Gastroesophageal sphincter (tissue), 4 donors: ENCODE measurements at regions not wholly inside any gene's neighbourhood (a gene's known extent, or its start where the extent isn't known, plus 50 kb on each side); places are given as distances from the start of the nearest gene placed in this dataset.
"Not testable (repeated sequence)": the region's sequence is repeated elsewhere in the genome, so short reads cannot be mapped to it uniquely, and the experiment has no call there.

Experiments used
- ATAC-seq: fragments of 150-250 bp; one replicate; pipeline ENCODE4 v1.9.1; 2016; ENCODE audit warnings: mild to moderate bottlenecking, moderate library complexity
- H3K27ac ChIP-seq, 4 donors: fragments of 200-600 bp; sonication (generic) in 3 of 4; 1 replicate in 3 of 4; 2 replicates in 1 of 4; pipeline ENCODE4 v1.5.1; 2016 to 2019
- H3K27me3 ChIP-seq: fragments of 200-600 bp; sonication (generic); one replicate; pipeline ENCODE4 v1.5.1; 2019
- H3K36me3 ChIP-seq, 2 donors: fragments of 200-600 bp; sonication (generic); one replicate each; pipeline ENCODE4 v1.5.1; 2019; ENCODE audit warnings: control low read depth in 1 of 2
- H3K4me1 ChIP-seq, 3 donors: fragments of 200-600 bp; sonication (generic); 1 replicate in 2 of 3; 2 replicates in 1 of 3; pipeline ENCODE4 v1.5.1; 2016 to 2019; ENCODE audit warnings: control low read depth in 2 of 3
- H3K4me3 ChIP-seq, 2 donors: fragments of 200-600 bp; sonication (generic); one replicate each; pipeline ENCODE4 v1.5.1; 2019; ENCODE audit warnings: mild to moderate bottlenecking in 1 of 2, moderate library complexity in 1 of 2
- H3K9me3 ChIP-seq, 3 donors: fragments of 200-600 bp; sonication (generic); one replicate each; pipeline ENCODE4 v1.5.1; 2017 to 2019; ENCODE audit warnings: control low read depth in 2 of 3
- EP300 ChIP-seq: sonication (generic); formaldehyde crosslinking; IDR thresholded peaks from one replicate; pipeline ENCODE4 v1.6.1; 2017; ENCODE audit warnings: antibody characterized with exemption, mild to moderate bottlenecking
- POLR2A ChIP-seq, 2 donors: fragments of 450-650 bp; IDR thresholded peaks; one replicate each; pipeline ENCODE4 v1.6.1; 2017; ENCODE audit warnings: antibody characterized with exemption in 2 of 2, mild to moderate bottlenecking in 2 of 2, moderate library complexity in 1 of 2
- POLR2AphosphoS5 ChIP-seq: sonication (generic); formaldehyde crosslinking; IDR thresholded peaks from one replicate; pipeline ENCODE4 v1.6.1; 2017; ENCODE audit warnings: antibody characterized with exemption
- WGBS, 2 donors: methylation state at CpG; one replicate each; pipeline ENCODE4 v1.1.5; 2018; ENCODE audit warnings: low coverage in 1 of 2; 5-methylcytosine and 5-hydroxymethylcytosine counted together
- TF ChIP-seq, protein P1 (sequence below), 4 experiments: fragments of 200-600 bp in 2 of 4; fragments of 450-650 bp in 2 of 4; sonication (generic) in 1 of 4; IDR thresholded peaks; one replicate each; pipeline ENCODE4 v1.5.1; 2017 to 2019; ENCODE audit warnings: antibody characterized with exemption in 4 of 4, mild to moderate bottlenecking in 2 of 4, moderate library complexity in 2 of 4

DNA sequence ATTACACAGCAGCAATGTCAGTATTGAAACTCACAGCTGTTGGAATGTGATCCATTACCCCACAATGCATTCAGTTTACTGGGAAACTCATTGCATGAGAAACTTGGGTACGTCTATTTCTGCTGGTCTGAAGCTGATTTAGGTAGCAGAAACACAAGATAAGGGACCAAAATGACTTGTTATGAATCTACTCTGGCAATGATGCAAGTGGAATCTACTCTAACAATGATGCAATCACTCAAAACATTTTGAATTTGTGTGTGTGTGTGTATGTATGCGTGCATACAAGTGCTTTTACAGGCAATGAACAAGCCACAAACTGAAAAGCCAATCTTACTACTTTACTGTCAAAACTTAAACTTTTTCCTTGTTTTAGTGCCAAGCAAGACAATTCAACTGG is 406.7 kb downstream of the ADCYAP1 start:
- TF ChIP-seq POLR2A (IDR thresholded peaks at IDR 0.05) (no peak), EP300 (no peak), POLR2AphosphoS5 (no peak)
- TF ChIP-seq, protein P1, sequence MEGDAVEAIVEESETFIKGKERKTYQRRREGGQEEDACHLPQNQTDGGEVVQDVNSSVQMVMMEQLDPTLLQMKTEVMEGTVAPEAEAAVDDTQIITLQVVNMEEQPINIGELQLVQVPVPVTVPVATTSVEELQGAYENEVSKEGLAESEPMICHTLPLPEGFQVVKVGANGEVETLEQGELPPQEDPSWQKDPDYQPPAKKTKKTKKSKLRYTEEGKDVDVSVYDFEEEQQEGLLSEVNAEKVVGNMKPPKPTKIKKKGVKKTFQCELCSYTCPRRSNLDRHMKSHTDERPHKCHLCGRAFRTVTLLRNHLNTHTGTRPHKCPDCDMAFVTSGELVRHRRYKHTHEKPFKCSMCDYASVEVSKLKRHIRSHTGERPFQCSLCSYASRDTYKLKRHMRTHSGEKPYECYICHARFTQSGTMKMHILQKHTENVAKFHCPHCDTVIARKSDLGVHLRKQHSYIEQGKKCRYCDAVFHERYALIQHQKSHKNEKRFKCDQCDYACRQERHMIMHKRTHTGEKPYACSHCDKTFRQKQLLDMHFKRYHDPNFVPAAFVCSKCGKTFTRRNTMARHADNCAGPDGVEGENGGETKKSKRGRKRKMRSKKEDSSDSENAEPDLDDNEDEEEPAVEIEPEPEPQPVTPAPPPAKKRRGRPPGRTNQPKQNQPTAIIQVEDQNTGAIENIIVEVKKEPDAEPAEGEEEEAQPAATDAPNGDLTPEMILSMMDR (IDR thresholded peaks at IDR 0.05): no peak
- WGBS, 2 donors: 64 to 65% methylated on average over 2 of the region's 2 CpGs

DNA sequence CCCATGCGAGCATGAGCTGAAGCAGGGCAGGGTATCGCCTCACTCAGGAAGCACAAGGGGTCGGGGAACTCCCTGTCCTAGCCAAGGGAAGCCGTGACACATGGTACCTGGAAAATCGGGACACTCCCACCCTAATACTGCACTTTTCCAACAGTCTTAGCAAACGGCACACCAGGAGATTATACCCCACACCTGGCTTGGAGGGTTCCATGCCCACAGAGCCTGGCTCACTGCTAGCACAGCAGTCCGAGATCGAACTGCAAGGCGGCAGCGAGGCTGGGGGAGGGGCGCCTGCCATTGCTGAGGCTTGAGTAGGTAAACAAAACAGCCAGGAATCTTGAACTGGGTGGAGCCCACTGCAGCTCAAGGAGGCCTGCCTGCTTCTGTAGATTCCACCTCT is 430.7 kb downstream of the ADCYAP1 start:
- not testable (repeated sequence) for H3K27me3 ChIP-seq, H3K36me3 ChIP-seq, ATAC-seq, H3K4me1 ChIP-seq, H3K4me3 ChIP-seq, H3K27ac ChIP-seq
- H3K9me3 ChIP-seq: peaks cover 0 to 20% (median 0%) of the 10 kb centered on the region in 3 donors
- WGBS, 2 donors: 73 to 90% methylated on average over 2 to 3 of the region's 11 CpGs

More for the DNA sequence above, 406.7 kb downstream of the ADCYAP1 start:
- Histone ChIP-seq H3K27ac (no peak overlapping the region), H3K27me3 (no peaks in the 10 kb centered on the region), H3K4me3 (no peak overlapping the region), H3K36me3 (no peaks in the 10 kb centered on the region), H3K9me3 (no peaks in the 10 kb centered on the region), H3K4me1 (no peaks in the 10 kb centered on the region)
- no peak for ATAC-seq

DNA sequence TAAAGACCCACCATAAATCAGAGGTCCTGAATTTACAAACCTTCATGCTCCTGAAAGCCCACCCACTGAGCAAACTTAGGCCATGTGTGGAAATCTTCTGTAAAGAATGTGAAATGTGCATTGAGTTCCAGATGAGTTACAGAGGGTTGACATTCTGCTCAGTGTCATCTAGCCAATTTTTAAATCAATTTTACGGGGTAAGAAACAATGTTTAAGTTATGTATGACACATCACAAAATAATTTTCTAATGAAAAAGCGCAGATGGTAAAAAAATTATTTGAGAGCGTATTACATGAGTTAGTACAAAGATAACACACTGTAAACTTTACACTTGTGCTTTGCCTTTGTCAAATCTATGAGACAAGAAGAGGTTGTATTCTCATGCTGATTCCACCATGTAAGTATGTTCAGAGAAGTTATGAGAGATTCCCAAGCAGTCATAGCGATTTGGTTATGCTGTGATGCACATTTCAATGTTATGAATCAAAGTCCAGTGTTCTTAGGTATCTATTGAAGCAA is 446.3 kb downstream of the ADCYAP1 start:
- no peaks in the 10 kb centered on the region for H3K4me1 ChIP-seq
- no peaks in the 10 kb centered on the region for H3K36me3 ChIP-seq
- H3K27ac ChIP-seq: no peak overlapping the region
- no peaks in the 10 kb centered on the region for H3K27me3 ChIP-seq
- H3K4me3 ChIP-seq: no peak overlapping the region
- H3K9me3 ChIP-seq: no peaks in the 10 kb centered on the region
- WGBS, 2 donors: 16 to 38% methylated on average over 4 of the region's 4 CpGs
- TF ChIP-seq POLR2AphosphoS5: no peak
- no peak for TF ChIP-seq POLR2A (IDR thresholded peaks at IDR 0.05)
- TF ChIP-seq, protein P1 (IDR thresholded peaks at IDR 0.05): no peak
- TF ChIP-seq EP300: no peak
- ATAC-seq: no peak

DNA sequence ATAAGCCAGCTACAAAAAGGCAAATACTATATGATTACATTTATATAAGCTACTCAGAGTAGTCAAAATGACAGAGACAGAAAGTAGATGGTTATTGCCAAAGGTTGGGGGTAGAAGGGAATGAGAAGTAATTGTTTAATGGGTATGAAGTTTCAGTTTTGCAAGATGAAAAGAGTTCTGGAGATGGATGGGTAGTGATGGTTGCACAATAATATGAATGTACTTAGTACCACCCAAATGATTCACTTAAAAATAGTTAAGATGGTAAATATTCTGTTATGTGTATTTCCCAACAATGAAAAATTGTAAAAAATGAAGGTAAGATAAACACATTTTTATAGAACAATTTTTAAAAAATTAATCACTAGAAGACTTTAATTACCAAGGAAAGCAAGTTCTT is 448.4 kb downstream of the ADCYAP1 start:
- no peak for TF ChIP-seq EP300
- Histone ChIP-seq H3K36me3 (no peaks in the 10 kb centered on the region), H3K4me1 (no peaks in the 10 kb centered on the region), H3K27me3 (no peaks in the 10 kb centered on the region), H3K4me3 (no peak overlapping the region), H3K9me3 (no peaks in the 10 kb centered on the region), H3K27ac (no peak overlapping the region)
- no peak for ATAC-seq

DNA sequence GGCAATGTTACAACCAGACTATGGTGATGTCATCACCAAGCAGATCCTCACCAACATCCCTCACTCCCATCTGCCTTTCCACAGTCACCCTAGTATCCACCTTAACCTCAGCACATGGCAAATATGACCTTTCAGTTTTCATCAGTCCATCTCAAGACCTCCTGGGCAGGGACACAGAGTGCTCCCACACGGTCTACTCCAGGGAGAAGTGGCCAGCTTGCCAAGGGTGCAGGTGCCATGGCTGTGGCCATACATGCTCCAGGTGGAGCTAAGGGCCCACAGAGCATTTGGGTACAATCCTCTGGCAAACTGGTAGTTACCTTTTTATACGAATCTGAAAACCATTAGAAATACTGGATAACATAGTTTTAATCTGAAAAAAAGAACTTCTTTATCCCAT is 453.1 kb downstream of the ADCYAP1 start:
- Histone ChIP-seq H3K27me3 (no peaks in the 10 kb centered on the region), H3K9me3 (no peaks in the 10 kb centered on the region), H3K27ac (no peak overlapping the region), H3K36me3 (no peaks in the 10 kb centered on the region), H3K4me3 (no peak overlapping the region), H3K4me1 (no peaks in the 10 kb centered on the region)
- ATAC-seq: no peak
- WGBS, 2 donors: 57 to 69% methylated on average over 1 to 2 of the region's 2 CpGs
- no peak for TF ChIP-seq POLR2AphosphoS5
- TF ChIP-seq, protein P1 (IDR thresholded peaks at IDR 0.05): no peak
- TF ChIP-seq POLR2A (IDR thresholded peaks at IDR 0.05): no peak
- TF ChIP-seq EP300: no peak

DNA sequence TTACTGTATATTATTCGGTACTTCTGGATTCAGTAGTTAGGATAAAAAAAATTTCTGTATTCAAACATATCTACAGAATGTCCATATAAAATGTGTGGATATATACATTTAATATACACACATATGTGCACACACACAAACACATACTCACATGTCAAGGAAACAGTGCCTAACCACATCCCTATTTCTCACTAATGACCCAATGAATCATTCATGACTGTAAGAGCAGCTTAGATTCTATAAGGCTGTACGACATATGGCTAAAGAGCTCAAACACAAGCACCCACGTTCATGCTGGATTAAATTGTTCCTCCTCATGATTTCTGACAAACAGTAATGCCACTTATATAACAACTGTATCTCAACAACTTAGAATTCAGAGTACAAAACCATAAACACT is 457.3 kb downstream of the ADCYAP1 start:
- Histone ChIP-seq H3K4me1 (no peaks in the 10 kb centered on the region), H3K4me3 (no peak overlapping the region), H3K27ac (no peak overlapping the region), H3K9me3 (no peaks in the 10 kb centered on the region), H3K27me3 (no peaks in the 10 kb centered on the region), H3K36me3 (no peaks in the 10 kb centered on the region)
- no peak for TF ChIP-seq POLR2A (IDR thresholded peaks at IDR 0.05)
- TF ChIP-seq, protein P1 (IDR thresholded peaks at IDR 0.05): no peak
- TF ChIP-seq POLR2AphosphoS5: no peak
- TF ChIP-seq EP300: no peak
- WGBS, 2 donors: 46% methylated on average over 3 of the region's 3 CpGs
- ATAC-seq: no peak
